Central memory CD8-positive, alpha-beta T cell (primary cell): ENCODE measurements at regions not wholly inside any gene's neighbourhood (a gene's known extent, or its start where the extent isn't known, plus 50 kb on each side); places are given as distances from the start of the nearest gene placed in this dataset.

Experiments used
- ATAC-seq: fragments of 150-1000 bp; cut with Tn5 transposase; replicated peaks from 2 replicates; pipeline ENCODE4 v1.10.0; 2022; ENCODE audit warnings: mild to moderate bottlenecking, moderate FRiP score, moderate number of reproducible peaks; ENCODE audit not compliant: poor library complexity, severe bottlenecking; ENCODE audit errors: extremely low read depth
- DNase-seq, 2 donors: peaks; one replicate each; pipeline ENCODE4 v3.0.0; 2021; ENCODE audit warnings: low spot score in 2 of 2
- H3K27ac Mint-ChIP-seq: one replicate; pipeline ENCODE4 v1.8.0; 2022; ENCODE audit warnings: low read depth, mild to moderate bottlenecking, moderate library complexity, mixed read lengths
- H3K27me3 Mint-ChIP-seq: one replicate; pipeline ENCODE4 v1.8.0; 2022; ENCODE audit warnings: mixed read lengths
- H3K36me3 Mint-ChIP-seq: one replicate; pipeline ENCODE4 v1.8.0; 2022; ENCODE audit warnings: mild to moderate bottlenecking, moderate library complexity, mixed read lengths; ENCODE audit not compliant: insufficient read depth
- H3K4me1 Mint-ChIP-seq: one replicate; pipeline ENCODE4 v1.8.0; 2022; ENCODE audit warnings: mixed read lengths
- H3K4me3 Mint-ChIP-seq: one replicate; pipeline ENCODE4 v1.8.0; 2022; ENCODE audit warnings: mild to moderate bottlenecking, moderate library complexity, mixed read lengths
- H3K9me3 Mint-ChIP-seq: one replicate; pipeline ENCODE4 v1.8.0; 2022; ENCODE audit warnings: mixed read lengths

DNA sequence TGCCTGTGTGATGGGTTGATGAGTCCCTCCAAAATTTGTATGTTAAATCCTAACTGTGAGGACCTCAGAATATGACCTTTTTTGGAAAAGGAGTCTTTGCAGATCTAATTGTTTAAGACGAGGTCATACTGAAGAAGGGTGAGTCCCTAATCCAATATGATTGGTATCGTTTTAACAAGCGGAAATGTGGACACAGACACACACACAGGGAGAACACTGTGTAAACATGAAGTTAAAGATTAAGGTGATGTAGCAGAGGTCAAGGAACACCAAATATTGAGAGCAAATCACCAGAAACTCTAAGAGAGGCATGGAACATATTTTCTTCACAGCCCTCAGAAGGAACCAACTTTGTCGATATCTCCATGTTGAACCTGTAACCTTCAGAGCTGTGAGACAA, 1106.7 kb downstream of the SLC6A15 start:
- H3K27ac Mint-ChIP-seq, result no peak overlapping the region
- no peak overlapping the region for H3K4me3 Mint-ChIP-seq
- H3K9me3 Mint-ChIP-seq, result peaks cover 9% of the 10 kb centered on the region
- H3K4me1 Mint-ChIP-seq, result no peaks in the 10 kb centered on the region
- DNase-seq, result no peak
- no peaks in the 10 kb centered on the region for H3K27me3 Mint-ChIP-seq
- H3K36me3 Mint-ChIP-seq, result no peaks in the 10 kb centered on the region
- no peak for ATAC-seq

DNA sequence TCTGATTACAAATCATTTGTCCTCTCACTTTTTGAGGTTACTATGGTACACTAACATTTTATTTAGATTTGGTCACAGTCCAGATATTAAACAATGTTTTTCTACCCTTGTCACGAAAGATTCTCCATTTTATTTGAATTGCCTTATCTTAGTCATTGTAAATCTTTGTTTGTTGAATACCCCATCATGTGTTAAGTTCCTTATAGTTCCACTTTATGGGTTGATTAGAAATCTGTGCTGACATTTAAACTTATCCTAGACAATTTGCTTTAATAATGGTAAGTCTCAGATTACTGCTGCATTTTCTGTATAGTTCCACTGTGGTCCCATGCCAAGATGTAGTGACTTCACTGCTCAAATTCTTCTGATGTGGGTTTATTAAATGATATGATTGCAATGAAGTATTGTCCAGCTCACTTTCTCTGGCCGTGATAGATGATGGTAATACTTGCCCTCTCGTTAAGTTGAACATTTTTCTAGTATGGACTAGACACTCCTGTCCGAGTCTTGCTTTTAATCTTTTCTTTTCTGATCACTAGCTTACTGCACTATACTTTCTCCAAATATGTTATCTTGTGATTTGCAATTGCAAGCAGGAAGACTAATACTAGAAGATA, 1107.3 kb downstream of the SLC6A15 start:
- no peaks in the 10 kb centered on the region for H3K4me1 Mint-ChIP-seq
- ATAC-seq (no peak), DNase-seq (no peak)
- no peak overlapping the region for H3K4me3 Mint-ChIP-seq
- H3K9me3 Mint-ChIP-seq, result peaks cover 12% of the 10 kb centered on the region
- no peaks in the 10 kb centered on the region for H3K36me3 Mint-ChIP-seq
- no peak overlapping the region for H3K27ac Mint-ChIP-seq
- no peaks in the 10 kb centered on the region for H3K27me3 Mint-ChIP-seq

DNA sequence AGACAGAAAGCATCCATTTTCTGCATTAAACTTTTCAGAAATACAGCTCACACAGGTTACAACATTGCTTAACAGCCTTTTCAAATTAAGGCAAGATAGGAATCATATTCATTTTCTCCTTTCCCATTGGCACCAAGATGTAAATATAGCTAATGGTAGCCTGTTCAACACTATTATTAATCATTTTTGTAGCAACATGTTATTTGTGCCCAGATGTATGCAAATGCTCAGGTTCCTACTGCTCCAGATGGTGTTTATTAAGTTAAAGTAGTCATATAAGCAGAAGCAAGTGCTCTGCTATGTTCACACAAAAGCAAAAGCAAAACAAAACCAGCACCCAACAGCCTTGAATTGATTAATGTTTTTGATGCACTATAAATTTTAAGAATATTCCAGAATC, 1110.6 kb downstream of the SLC6A15 start:
- ATAC-seq (no peak), DNase-seq (no peak)
- peaks cover 19% of the 10 kb centered on the region for H3K9me3 Mint-ChIP-seq
- no peaks in the 10 kb centered on the region for H3K4me1 Mint-ChIP-seq
- no peaks in the 10 kb centered on the region for H3K27me3 Mint-ChIP-seq
- H3K36me3 Mint-ChIP-seq, result no peaks in the 10 kb centered on the region
- H3K27ac Mint-ChIP-seq, result no peak overlapping the region
- no peak overlapping the region for H3K4me3 Mint-ChIP-seq

- Mint-ChIP-seq H3K9me3 (peaks cover 10% of the 10 kb centered on the region), H3K36me3 (no peaks in the 10 kb centered on the region), H3K27me3 (no peaks in the 10 kb centered on the region), H3K4me3 (no peak overlapping the region), H3K4me1 (no peaks in the 10 kb centered on the region), H3K27ac (no peak overlapping the region)
- DNase-seq (no peak), ATAC-seq (no peak)
These were observed 1112.6 kb downstream of the SLC6A15 start for GRCh38 chr12:83800022-83800421.

DNA sequence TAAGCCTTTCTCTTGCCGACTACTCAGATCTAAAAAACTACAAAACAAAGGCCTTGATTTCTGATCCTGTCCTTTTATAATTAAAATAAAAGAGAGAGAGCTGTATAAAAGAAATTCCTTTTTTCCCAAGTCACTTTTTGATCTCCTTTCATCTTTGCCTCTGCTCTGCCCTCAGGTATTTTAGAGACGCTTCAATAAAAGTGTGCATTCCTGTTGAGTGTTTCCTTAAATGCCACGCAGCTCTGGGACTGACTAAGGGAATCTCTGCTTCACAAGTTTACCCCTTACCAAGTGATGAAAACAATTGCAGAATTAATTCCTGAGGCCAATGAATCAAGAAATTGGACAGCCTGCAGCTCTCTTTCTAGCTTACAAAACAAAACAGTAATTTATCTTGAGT, 1109.8 kb downstream of the TMTC2 start:
- no peak overlapping the region for H3K27ac Mint-ChIP-seq
- DNase-seq (no peak), ATAC-seq (no peak)
- H3K36me3 Mint-ChIP-seq, result no peaks in the 10 kb centered on the region
- H3K9me3 Mint-ChIP-seq, result peaks cover 10% of the 10 kb centered on the region
- H3K27me3 Mint-ChIP-seq, result no peaks in the 10 kb centered on the region
- no peak overlapping the region for H3K4me3 Mint-ChIP-seq
- no peaks in the 10 kb centered on the region for H3K4me1 Mint-ChIP-seq

- H3K9me3 Mint-ChIP-seq, result peaks cover 5% of the 10 kb centered on the region
- no peak overlapping the region for H3K27ac Mint-ChIP-seq
- no peak overlapping the region for H3K4me3 Mint-ChIP-seq
- H3K27me3 Mint-ChIP-seq, result no peaks in the 10 kb centered on the region
- DNase-seq (no peak), ATAC-seq (no peak)
- H3K4me1 Mint-ChIP-seq, result no peaks in the 10 kb centered on the region
- no peaks in the 10 kb centered on the region for H3K36me3 Mint-ChIP-seq
These were observed 1106.9 kb downstream of the TMTC2 start for GRCh38 chr12:83793616-83794015.

GRCh38 chr12:83784298-83784890, 1097.7 kb downstream of the TMTC2 start:
- H3K36me3 Mint-ChIP-seq, result no peaks in the 10 kb centered on the region
- no peak for DNase-seq
- no peaks in the 10 kb centered on the region for H3K4me1 Mint-ChIP-seq
- H3K27me3 Mint-ChIP-seq, result no peaks in the 10 kb centered on the region
- no peak for ATAC-seq
- no peak overlapping the region for H3K4me3 Mint-ChIP-seq
- H3K27ac Mint-ChIP-seq, result no peak overlapping the region
- peaks cover 16% of the 10 kb centered on the region for H3K9me3 Mint-ChIP-seq

DNA sequence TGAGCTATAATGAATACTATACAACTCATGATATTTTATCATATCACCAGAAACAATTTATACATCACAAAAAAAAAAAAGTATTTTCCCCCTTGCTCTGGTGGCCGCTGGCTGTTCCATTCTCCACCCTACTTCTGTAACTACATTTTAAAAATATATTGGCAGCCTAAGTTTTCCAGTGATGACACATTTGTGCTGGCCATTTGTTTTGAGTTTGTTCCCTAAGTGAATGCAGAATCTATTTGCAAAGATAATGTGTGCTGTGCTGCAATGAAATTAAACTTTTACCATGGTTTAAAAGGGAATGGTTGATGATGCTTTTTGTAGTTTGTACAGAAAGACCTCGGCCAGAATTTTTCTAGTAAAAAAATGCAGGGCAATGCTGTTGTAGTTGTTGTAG, 1092.8 kb downstream of the TMTC2 start:
- H3K27ac Mint-ChIP-seq, result no peak overlapping the region
- no peaks in the 10 kb centered on the region for H3K27me3 Mint-ChIP-seq
- ATAC-seq (no peak), DNase-seq (no peak)
- peaks cover 37% of the 10 kb centered on the region for H3K9me3 Mint-ChIP-seq
- H3K36me3 Mint-ChIP-seq, result no peaks in the 10 kb centered on the region
- no peaks in the 10 kb centered on the region for H3K4me1 Mint-ChIP-seq
- H3K4me3 Mint-ChIP-seq, result no peak overlapping the region

- Mint-ChIP-seq H3K36me3 (no peaks in the 10 kb centered on the region), H3K4me1 (no peaks in the 10 kb centered on the region), H3K9me3 (peaks cover 14% of the 10 kb centered on the region), H3K4me3 (no peak overlapping the region), H3K27me3 (no peaks in the 10 kb centered on the region), H3K27ac (no peak overlapping the region)
- ATAC-seq (no peak), DNase-seq (no peak)
These were observed 1082.4 kb downstream of the TMTC2 start for GRCh38 chr12:83769151-83769550.

- no peaks in the 10 kb centered on the region for H3K27me3 Mint-ChIP-seq
- ATAC-seq (no peak), DNase-seq (no peak)
- peaks cover 16% of the 10 kb centered on the region for H3K9me3 Mint-ChIP-seq
- no peak overlapping the region for H3K4me3 Mint-ChIP-seq
- no peaks in the 10 kb centered on the region for H3K36me3 Mint-ChIP-seq
- no peak overlapping the region for H3K27ac Mint-ChIP-seq
- no peaks in the 10 kb centered on the region for H3K4me1 Mint-ChIP-seq
These were observed 1081.0 kb downstream of the TMTC2 start for GRCh38 chr12:83767723-83768122.

GRCh38 chr12:83763425-83763824, 1076.7 kb downstream of the TMTC2 start:
- ATAC-seq (no peak), DNase-seq (no peak)
- Mint-ChIP-seq H3K27ac (no peak overlapping the region), H3K27me3 (no peaks in the 10 kb centered on the region), H3K4me1 (no peaks in the 10 kb centered on the region), H3K9me3 (peaks cover 12% of the 10 kb centered on the region), H3K36me3 (no peaks in the 10 kb centered on the region), H3K4me3 (no peak overlapping the region)

- peaks cover 18% of the 10 kb centered on the region for H3K9me3 Mint-ChIP-seq
- no peaks in the 10 kb centered on the region for H3K36me3 Mint-ChIP-seq
- H3K4me1 Mint-ChIP-seq, result no peaks in the 10 kb centered on the region
- H3K27me3 Mint-ChIP-seq, result no peaks in the 10 kb centered on the region
- H3K27ac Mint-ChIP-seq, result no peak overlapping the region
- no peak for ATAC-seq
- no peak overlapping the region for H3K4me3 Mint-ChIP-seq
- no peak for DNase-seq
These were observed 1073.2 kb downstream of the TMTC2 start for GRCh38 chr12:83759906-83760305.

DNA sequence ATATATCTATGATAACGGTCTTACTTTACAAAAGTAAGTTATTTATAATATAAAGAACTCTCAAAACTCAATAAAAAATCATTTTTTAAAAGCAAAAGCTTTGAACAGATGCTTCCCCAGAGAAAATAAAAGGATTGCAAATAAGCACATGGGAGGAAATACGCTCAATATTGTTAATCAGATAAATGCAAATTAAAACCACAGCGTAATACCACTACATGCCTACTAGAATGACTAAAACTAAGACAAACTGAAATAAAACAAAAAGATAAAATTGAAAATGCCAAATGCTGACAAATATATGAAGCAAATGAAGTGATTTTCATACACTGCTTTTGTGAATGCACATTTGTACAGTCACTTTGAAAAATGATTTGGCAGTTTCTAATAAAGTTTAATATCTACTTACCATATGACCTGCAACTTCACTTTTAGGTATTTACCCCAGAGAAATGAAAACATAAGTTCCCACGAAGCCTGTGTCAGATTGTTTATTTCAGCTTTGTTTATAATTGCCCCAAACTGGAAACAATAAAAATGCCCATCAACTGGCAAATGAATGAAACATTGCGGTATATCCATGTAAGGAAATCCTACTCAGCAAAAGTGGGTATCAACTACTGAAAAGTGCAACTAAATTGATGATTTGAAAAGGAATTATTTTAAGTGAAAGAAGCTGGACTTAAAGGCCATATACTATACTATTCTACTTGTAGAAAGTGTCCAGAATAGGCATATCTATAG, 1072.4 kb downstream of the TMTC2 start:
- Mint-ChIP-seq H3K4me1 (no peaks in the 10 kb centered on the region), H3K27me3 (no peaks in the 10 kb centered on the region), H3K4me3 (no peak overlapping the region), H3K36me3 (no peaks in the 10 kb centered on the region), H3K9me3 (peaks cover 18% of the 10 kb centered on the region), H3K27ac (no peak overlapping the region)
- DNase-seq (no peak), ATAC-seq (no peak)
